Astrocyte (in vitro differentiated cells and primary cell): ENCODE measurements at regions not wholly inside any gene's neighbourhood (a gene's known extent, or its start where the extent isn't known, plus 50 kb on each side); places are given as distances from the start of the nearest gene placed in this dataset.

ENCODE experiments used
- DNase-seq: peaks from one replicate; pipeline ENCODE4 v3.0.0-alpha.2; 2010; ENCODE audit warnings: low read depth
- FAIRE-seq: peaks from 2 replicates; lab custom pipeline; 2011; peaks lifted over from hg19 to GRCh38; lab: Jason Lieb, UNC
- H2AFZ ChIP-seq: 2 replicates; pipeline ENCODE4 v1.6.0; 2012; ENCODE audit warnings: low read depth, low read length, inconsistent platforms
- H3K27ac ChIP-seq: 2 replicates; pipeline ENCODE4 v1.5.1; 2011; ENCODE audit warnings: low read depth, low read length, inconsistent platforms
- H3K27me3 ChIP-seq: 2 replicates; pipeline ENCODE4 v1.6.0; 2011; ENCODE audit warnings: low read length, inconsistent platforms; ENCODE audit not compliant: insufficient read depth
- H3K36me3 ChIP-seq: 2 replicates; pipeline ENCODE4 v1.5.1; 2011; ENCODE audit warnings: low read length, inconsistent platforms; ENCODE audit not compliant: insufficient read depth
- H3K4me1 ChIP-seq: 2 replicates; pipeline ENCODE4 v1.5.1; 2011; ENCODE audit warnings: low read length, inconsistent platforms; ENCODE audit not compliant: insufficient read depth
- H3K4me2 ChIP-seq: 2 replicates; pipeline ENCODE4 v1.6.0; 2012; ENCODE audit warnings: low read length, inconsistent platforms
- H3K4me3 ChIP-seq: 2 replicates; pipeline ENCODE4 v1.5.1; 2011; ENCODE audit warnings: low read depth, mild to moderate bottlenecking, low read length, inconsistent platforms; ENCODE audit not compliant: insufficient read depth
- H3K79me2 ChIP-seq: 2 replicates; pipeline ENCODE4 v1.6.0; 2012; ENCODE audit warnings: mild to moderate bottlenecking, low read length, inconsistent platforms; ENCODE audit not compliant: insufficient read depth
- H3K9ac ChIP-seq: 2 replicates; pipeline ENCODE4 v1.6.0; 2012; ENCODE audit warnings: mild to moderate bottlenecking, low read length, inconsistent platforms
- H3K9me3 ChIP-seq: 2 replicates; pipeline ENCODE4 v1.5.1; 2012; ENCODE audit warnings: low read depth, mild to moderate bottlenecking, low read length, inconsistent platforms; ENCODE audit not compliant: insufficient read depth
- H4K20me1 ChIP-seq: 2 replicates; pipeline ENCODE4 v1.6.0; 2012; ENCODE audit warnings: low read length, inconsistent platforms; ENCODE audit not compliant: insufficient read depth
- H3K27ac Mint-ChIP-seq: one replicate; pipeline ENCODE4 v1.8.0; 2021; ENCODE audit warnings: mild to moderate bottlenecking, mixed read lengths; ENCODE audit not compliant: unreplicated experiment
- H3K27me3 Mint-ChIP-seq: one replicate; pipeline ENCODE4 v1.8.0; 2021; ENCODE audit warnings: low read depth, mixed read lengths; ENCODE audit not compliant: unreplicated experiment
- H3K36me3 Mint-ChIP-seq: one replicate; pipeline ENCODE4 v1.8.0; 2021; ENCODE audit warnings: low read depth, mixed read lengths; ENCODE audit not compliant: unreplicated experiment
- H3K4me1 Mint-ChIP-seq: one replicate; pipeline ENCODE4 v1.8.0; 2021; ENCODE audit warnings: low read depth, mixed read lengths; ENCODE audit not compliant: unreplicated experiment
- H3K4me3 Mint-ChIP-seq: one replicate; pipeline ENCODE4 v1.8.0; 2021; ENCODE audit warnings: mild to moderate bottlenecking, moderate library complexity, mixed read lengths; ENCODE audit not compliant: unreplicated experiment
- H3K9me3 Mint-ChIP-seq: one replicate; pipeline ENCODE4 v1.8.0; 2021; ENCODE audit warnings: mild to moderate bottlenecking, mixed read lengths; ENCODE audit not compliant: unreplicated experiment
- CTCF ChIP-seq: IDR thresholded peaks from 2 replicates; pipeline ENCODE4 v1.5.1; 2011; ENCODE audit warnings: low read depth, mild to moderate bottlenecking, inconsistent platforms, low read length, moderate library complexity; ENCODE audit not compliant: insufficient read depth
- EZH2 ChIP-seq: IDR thresholded peaks from 2 replicates; pipeline ENCODE4 v1.6.1; 2012; ENCODE audit warnings: mild to moderate bottlenecking, low read length, inconsistent platforms; ENCODE audit not compliant: insufficient read depth

DNA sequence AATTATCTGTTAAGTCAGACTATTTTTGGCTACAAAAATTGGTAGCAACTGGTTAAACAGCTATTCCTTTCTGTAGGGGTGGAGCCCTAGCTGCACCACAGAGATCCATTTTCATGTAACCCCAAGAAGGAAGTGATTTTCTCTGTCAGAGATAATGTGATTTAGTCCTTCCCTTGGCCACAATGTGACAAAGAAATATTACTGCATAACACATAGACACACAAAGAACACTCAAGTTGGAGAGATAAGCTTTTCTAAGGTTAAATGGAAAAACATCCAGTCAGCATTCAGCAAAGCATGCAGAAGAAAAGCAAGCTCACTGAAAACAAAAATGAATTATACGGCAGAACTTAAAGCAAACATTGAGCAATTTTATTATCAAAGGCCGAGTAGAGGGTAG is 227.8 kb upstream of the CDH9 start:
- TF ChIP-seq EZH2, result no peak
- TF ChIP-seq CTCF, result no peak
- no peak for FAIRE-seq

DNA sequence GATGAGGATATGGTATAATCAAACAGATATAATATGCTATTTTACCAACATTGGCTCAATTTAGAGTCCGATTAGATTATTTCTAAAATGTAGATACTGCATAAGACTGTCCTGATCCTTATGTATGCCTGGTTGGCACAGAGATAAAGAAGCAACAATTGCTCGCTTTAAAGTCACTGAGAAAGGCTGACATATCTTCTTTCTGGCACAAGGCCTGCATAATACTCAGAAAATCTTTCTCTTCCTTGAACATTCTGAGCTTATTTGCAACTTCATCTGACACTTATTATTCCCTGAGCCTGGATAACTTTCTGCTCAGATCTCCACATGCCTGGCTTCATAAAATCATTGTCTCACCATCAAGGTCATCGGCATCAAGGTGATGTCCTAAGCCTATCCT is 219.3 kb upstream of the CDH9 start:
- H3K27ac Mint-ChIP-seq, result no peak overlapping the region

More for the DNA sequence above, 227.8 kb upstream of the CDH9 start:
- peaks cover 3% of the 10 kb centered on the region for H3K36me3 Mint-ChIP-seq
- peak; percentile 71 for DNase-seq
- no peaks in the 10 kb centered on the region for H3K79me2 ChIP-seq
- no peak overlapping the region for H3K27ac ChIP-seq
- no peak overlapping the region for H3K4me3 Mint-ChIP-seq
- H3K4me3 ChIP-seq, result no peak overlapping the region
- H3K9ac ChIP-seq, result no peak overlapping the region
- H4K20me1 ChIP-seq, result no peaks in the 10 kb centered on the region
- no peaks in the 10 kb centered on the region for H3K36me3 ChIP-seq
- H2AFZ ChIP-seq, result no peak overlapping the region
- H3K4me1 ChIP-seq, result no peaks in the 10 kb centered on the region
- peaks cover 14% of the 10 kb centered on the region for H3K9me3 Mint-ChIP-seq
- peaks cover 3% of the 10 kb centered on the region for H3K9me3 ChIP-seq
- H3K27me3 Mint-ChIP-seq, result no peaks in the 10 kb centered on the region
- H3K4me1 Mint-ChIP-seq, result no peaks in the 10 kb centered on the region
- H3K27ac Mint-ChIP-seq, result no peak overlapping the region
- H3K4me2 ChIP-seq, result no peak overlapping the region
- H3K27me3 ChIP-seq, result no peaks in the 10 kb centered on the region

More for the DNA sequence above, 219.3 kb upstream of the CDH9 start:
- no peak overlapping the region for H3K4me3 ChIP-seq
- H3K4me2 ChIP-seq, result no peak overlapping the region
- no peaks in the 10 kb centered on the region for H3K9me3 Mint-ChIP-seq
- H2AFZ ChIP-seq, result no peak overlapping the region
- no peaks in the 10 kb centered on the region for H3K27me3 ChIP-seq
- H3K27ac ChIP-seq, result no peak overlapping the region
- H3K36me3 ChIP-seq, result no peaks in the 10 kb centered on the region
- no peaks in the 10 kb centered on the region for H3K9me3 ChIP-seq
- no peaks in the 10 kb centered on the region for H3K27me3 Mint-ChIP-seq
- H3K36me3 Mint-ChIP-seq, result no peaks in the 10 kb centered on the region
- TF ChIP-seq CTCF, result no peak
- TF ChIP-seq EZH2, result no peak
- H3K4me1 ChIP-seq, result no peaks in the 10 kb centered on the region
- H3K9ac ChIP-seq, result no peak overlapping the region
- FAIRE-seq, result no peak
- H3K4me3 Mint-ChIP-seq, result no peak overlapping the region
- H4K20me1 ChIP-seq, result no peaks in the 10 kb centered on the region
- DNase-seq, result no peak
- H3K4me1 Mint-ChIP-seq, result no peaks in the 10 kb centered on the region
- no peaks in the 10 kb centered on the region for H3K79me2 ChIP-seq
